ENCODE measurements at regions not wholly inside any gene's neighbourhood (a gene's known extent, or its start where the extent isn't known, plus 50 kb on each side); places are given as distances from the start of the nearest gene placed in this dataset.

DNA sequence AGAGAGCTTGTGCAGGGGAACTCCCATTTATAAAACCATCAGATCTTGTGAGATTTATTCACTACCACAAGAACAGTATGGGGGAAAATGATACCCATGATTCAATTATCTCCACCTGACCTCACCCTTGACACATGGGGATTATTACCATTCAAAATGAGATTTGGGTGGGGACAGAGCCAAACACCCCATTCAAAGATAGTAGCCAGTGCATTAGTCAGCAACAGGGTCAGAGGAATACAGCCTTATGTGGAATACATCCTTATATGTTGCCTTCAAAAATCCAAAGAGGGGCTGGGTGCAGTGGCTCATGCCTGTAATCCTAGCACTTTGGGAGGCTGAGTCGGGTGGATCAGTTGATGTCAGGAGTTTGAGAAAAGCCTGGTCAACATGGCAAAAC, 563.2 kb downstream of the CCDC171 start:
- H3K36me3 Mint-ChIP-seq = no peaks in the 10 kb centered on the region
- TF ChIP-seq, protein P1, sequence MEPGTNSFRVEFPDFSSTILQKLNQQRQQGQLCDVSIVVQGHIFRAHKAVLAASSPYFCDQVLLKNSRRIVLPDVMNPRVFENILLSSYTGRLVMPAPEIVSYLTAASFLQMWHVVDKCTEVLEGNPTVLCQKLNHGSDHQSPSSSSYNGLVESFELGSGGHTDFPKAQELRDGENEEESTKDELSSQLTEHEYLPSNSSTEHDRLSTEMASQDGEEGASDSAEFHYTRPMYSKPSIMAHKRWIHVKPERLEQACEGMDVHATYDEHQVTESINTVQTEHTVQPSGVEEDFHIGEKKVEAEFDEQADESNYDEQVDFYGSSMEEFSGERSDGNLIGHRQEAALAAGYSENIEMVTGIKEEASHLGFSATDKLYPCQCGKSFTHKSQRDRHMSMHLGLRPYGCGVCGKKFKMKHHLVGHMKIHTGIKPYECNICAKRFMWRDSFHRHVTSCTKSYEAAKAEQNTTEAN (CRISPR knock-in tag; IDR thresholded peaks at IDR 0.05) = no peak
- H3K4me3 Mint-ChIP-seq = no peak overlapping the region
- POLR2A ChIA-PET = no interaction called here
- ATAC-seq = no peak
- H3K27me3 Mint-ChIP-seq (ENCODE audit: low read depth) = no peaks in the 10 kb centered on the region
- CTCF ChIA-PET = interaction anchor here (1.0 kb wide), 1 partner anchor 18 kb away, joined by 3 read pairs; no protein-coding TSS in a partner anchor
- H3K27ac Mint-ChIP-seq = no peak overlapping the region
- no peak for DNase-seq (ENCODE audit: low spot score)
- no peaks in the 10 kb centered on the region for H3K9me3 Mint-ChIP-seq
- H3K4me1 Mint-ChIP-seq = peaks cover 14% of the 10 kb centered on the region

DNA sequence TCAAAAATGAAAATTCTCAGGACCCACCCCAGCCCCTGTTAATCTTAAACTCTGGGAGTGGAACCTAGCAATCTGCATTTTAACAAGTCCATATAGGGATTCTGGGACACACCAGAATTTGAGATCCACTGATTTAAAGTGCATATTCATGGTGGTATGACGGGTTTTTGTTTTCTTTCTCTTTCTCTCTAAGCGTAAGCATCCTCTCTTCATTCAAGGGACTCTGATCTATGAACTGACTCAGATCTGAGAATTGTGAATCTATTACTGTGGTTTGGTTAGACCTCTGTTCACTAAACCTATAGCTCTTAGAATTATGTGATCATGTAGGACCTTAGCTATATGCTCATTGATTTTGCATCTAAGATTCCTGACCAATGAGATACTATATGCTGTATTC, 565.2 kb downstream of the CCDC171 start:
- Mint-ChIP-seq H3K27ac (no peak overlapping the region), H3K4me1 (peaks cover 18% of the 10 kb centered on the region), H3K9me3 (no peaks in the 10 kb centered on the region), H3K4me3 (no peak overlapping the region), H3K36me3 (no peaks in the 10 kb centered on the region), H3K27me3 (ENCODE audit: low read depth) (no peaks in the 10 kb centered on the region)
- DNase-seq (ENCODE audit: low spot score) (no peak), ATAC-seq (no peak)
- TF ChIP-seq NFYB (CRISPR knock-in tag; conservative IDR thresholded peaks at IDR 0.05; ENCODE audit: low read depth) = no peak
- TF ChIP-seq, protein P2, sequence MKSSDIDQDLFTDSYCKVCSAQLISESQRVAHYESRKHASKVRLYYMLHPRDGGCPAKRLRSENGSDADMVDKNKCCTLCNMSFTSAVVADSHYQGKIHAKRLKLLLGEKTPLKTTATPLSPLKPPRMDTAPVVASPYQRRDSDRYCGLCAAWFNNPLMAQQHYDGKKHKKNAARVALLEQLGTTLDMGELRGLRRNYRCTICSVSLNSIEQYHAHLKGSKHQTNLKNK (CRISPR knock-in tag; IDR thresholded peaks at IDR 0.05) = no peak
- TF ChIP-seq, protein P3, sequence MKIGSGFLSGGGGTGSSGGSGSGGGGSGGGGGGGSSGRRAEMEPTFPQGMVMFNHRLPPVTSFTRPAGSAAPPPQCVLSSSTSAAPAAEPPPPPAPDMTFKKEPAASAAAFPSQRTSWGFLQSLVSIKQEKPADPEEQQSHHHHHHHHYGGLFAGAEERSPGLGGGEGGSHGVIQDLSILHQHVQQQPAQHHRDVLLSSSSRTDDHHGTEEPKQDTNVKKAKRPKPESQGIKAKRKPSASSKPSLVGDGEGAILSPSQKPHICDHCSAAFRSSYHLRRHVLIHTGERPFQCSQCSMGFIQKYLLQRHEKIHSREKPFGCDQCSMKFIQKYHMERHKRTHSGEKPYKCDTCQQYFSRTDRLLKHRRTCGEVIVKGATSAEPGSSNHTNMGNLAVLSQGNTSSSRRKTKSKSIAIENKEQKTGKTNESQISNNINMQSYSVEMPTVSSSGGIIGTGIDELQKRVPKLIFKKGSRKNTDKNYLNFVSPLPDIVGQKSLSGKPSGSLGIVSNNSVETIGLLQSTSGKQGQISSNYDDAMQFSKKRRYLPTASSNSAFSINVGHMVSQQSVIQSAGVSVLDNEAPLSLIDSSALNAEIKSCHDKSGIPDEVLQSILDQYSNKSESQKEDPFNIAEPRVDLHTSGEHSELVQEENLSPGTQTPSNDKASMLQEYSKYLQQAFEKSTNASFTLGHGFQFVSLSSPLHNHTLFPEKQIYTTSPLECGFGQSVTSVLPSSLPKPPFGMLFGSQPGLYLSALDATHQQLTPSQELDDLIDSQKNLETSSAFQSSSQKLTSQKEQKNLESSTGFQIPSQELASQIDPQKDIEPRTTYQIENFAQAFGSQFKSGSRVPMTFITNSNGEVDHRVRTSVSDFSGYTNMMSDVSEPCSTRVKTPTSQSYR (CRISPR knock-in tag; IDR thresholded peaks at IDR 0.05) = no peak
- TF ChIP-seq FOXK1 (CRISPR knock-in tag; IDR thresholded peaks at IDR 0.05) = no peak
- TF ChIP-seq, protein P4, sequence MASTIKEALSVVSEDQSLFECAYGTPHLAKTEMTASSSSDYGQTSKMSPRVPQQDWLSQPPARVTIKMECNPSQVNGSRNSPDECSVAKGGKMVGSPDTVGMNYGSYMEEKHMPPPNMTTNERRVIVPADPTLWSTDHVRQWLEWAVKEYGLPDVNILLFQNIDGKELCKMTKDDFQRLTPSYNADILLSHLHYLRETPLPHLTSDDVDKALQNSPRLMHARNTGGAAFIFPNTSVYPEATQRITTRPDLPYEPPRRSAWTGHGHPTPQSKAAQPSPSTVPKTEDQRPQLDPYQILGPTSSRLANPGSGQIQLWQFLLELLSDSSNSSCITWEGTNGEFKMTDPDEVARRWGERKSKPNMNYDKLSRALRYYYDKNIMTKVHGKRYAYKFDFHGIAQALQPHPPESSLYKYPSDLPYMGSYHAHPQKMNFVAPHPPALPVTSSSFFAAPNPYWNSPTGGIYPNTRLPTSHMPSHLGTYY (CRISPR knock-in tag; IDR thresholded peaks at IDR 0.05) = no peak
- TF ChIP-seq, protein P5, sequence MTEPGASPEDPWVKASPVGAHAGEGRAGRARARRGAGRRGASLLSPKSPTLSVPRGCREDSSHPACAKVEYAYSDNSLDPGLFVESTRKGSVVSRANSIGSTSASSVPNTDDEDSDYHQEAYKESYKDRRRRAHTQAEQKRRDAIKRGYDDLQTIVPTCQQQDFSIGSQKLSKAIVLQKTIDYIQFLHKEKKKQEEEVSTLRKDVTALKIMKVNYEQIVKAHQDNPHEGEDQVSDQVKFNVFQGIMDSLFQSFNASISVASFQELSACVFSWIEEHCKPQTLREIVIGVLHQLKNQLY (CRISPR knock-in tag; IDR thresholded peaks at IDR 0.05) = no peak
- TF ChIP-seq, protein P6, sequence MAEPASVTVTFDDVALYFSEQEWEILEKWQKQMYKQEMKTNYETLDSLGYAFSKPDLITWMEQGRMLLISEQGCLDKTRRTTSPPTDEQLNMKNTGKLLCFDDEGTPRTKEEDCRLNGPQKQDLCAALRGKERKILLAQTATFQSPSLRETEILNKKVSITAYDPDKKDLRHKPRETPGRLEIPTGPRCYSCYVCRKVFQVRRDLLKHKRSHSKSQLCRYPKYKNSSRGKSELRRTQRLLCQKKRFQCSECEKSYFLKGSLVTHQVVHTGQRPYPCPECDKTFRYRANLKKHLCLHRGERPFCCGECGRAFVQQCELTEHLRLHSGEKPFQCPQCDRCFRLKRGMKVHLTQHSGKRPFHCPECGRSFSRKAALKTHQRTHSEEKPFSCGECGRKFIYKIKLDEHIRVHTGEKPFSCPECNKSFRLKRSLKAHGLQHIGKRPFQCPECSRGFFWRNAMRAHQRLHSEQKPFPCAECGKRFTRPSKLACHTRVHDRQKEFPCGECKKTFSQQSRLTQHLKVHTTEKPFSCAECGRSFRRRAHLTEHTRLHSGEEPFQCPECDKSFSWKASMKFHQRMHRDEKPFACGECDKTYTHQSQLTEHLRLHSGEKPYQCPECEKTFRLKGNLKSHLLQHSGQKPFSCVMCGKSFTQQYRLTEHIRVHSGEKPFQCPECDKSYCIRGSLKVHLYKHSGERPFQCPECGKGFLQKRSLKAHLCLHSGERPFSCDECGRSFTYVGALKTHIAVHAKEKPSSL (CRISPR knock-in tag; conservative IDR thresholded peaks at IDR 0.05) = no peak
- no peak for TF ChIP-seq GRHL2 (CRISPR knock-in tag; IDR thresholded peaks at IDR 0.05; ENCODE audit: insufficient replicate concordance, severe bottlenecking)
- no peak for TF ChIP-seq ZNF232 (CRISPR knock-in tag; IDR thresholded peaks at IDR 0.05)
- TF ChIP-seq, protein P7, sequence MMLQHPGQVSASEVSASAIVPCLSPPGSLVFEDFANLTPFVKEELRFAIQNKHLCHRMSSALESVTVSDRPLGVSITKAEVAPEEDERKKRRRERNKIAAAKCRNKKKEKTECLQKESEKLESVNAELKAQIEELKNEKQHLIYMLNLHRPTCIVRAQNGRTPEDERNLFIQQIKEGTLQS (CRISPR knock-in tag; conservative IDR thresholded peaks at IDR 0.05) = no peak
- TF ChIP-seq NFATC4 (CRISPR knock-in tag; IDR thresholded peaks at IDR 0.05) = no peak
- no peak for TF ChIP-seq NFE2L1 (CRISPR knock-in tag; IDR thresholded peaks at IDR 0.05)
- no peak for TF ChIP-seq ZNF423 (CRISPR knock-in tag; IDR thresholded peaks at IDR 0.05)
- no peak for TF ChIP-seq ZNF396 (CRISPR knock-in tag; IDR thresholded peaks at IDR 0.05; ENCODE audit: borderline replicate concordance)
- TF ChIP-seq, protein P8, sequence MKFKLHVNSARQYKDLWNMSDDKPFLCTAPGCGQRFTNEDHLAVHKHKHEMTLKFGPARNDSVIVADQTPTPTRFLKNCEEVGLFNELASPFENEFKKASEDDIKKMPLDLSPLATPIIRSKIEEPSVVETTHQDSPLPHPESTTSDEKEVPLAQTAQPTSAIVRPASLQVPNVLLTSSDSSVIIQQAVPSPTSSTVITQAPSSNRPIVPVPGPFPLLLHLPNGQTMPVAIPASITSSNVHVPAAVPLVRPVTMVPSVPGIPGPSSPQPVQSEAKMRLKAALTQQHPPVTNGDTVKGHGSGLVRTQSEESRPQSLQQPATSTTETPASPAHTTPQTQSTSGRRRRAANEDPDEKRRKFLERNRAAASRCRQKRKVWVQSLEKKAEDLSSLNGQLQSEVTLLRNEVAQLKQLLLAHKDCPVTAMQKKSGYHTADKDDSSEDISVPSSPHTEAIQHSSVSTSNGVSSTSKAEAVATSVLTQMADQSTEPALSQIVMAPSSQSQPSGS (CRISPR knock-in tag; IDR thresholded peaks at IDR 0.05; ENCODE audit: borderline replicate concordance, low read depth) = no peak
- no peak for TF ChIP-seq FOXP1 (CRISPR knock-in tag; IDR thresholded peaks at IDR 0.05; ENCODE audit: borderline replicate concordance)
- TF ChIP-seq, protein P9, sequence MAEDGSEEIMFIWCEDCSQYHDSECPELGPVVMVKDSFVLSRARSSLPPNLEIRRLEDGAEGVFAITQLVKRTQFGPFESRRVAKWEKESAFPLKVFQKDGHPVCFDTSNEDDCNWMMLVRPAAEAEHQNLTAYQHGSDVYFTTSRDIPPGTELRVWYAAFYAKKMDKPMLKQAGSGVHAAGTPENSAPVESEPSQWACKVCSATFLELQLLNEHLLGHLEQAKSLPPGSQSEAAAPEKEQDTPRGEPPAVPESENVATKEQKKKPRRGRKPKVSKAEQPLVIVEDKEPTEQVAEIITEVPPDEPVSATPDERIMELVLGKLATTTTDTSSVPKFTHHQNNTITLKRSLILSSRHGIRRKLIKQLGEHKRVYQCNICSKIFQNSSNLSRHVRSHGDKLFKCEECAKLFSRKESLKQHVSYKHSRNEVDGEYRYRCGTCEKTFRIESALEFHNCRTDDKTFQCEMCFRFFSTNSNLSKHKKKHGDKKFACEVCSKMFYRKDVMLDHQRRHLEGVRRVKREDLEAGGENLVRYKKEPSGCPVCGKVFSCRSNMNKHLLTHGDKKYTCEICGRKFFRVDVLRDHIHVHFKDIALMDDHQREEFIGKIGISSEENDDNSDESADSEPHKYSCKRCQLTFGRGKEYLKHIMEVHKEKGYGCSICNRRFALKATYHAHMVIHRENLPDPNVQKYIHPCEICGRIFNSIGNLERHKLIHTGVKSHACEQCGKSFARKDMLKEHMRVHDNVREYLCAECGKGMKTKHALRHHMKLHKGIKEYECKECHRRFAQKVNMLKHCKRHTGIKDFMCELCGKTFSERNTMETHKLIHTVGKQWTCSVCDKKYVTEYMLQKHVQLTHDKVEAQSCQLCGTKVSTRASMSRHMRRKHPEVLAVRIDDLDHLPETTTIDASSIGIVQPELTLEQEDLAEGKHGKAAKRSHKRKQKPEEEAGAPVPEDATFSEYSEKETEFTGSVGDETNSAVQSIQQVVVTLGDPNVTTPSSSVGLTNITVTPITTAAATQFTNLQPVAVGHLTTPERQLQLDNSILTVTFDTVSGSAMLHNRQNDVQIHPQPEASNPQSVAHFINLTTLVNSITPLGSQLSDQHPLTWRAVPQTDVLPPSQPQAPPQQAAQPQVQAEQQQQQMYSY (CRISPR knock-in tag; IDR thresholded peaks at IDR 0.05) = no peak
- POLR2A ChIA-PET = no interaction called here
- CTCF ChIA-PET = interaction anchor here (1.5 kb wide), 1 partner anchor 16 kb away, joined by 3 read pairs; no protein-coding TSS in a partner anchor
